GM23248 (cell line): ENCODE measurements at regions not wholly inside any gene's neighbourhood (a gene's known extent, or its start where the extent isn't known, plus 50 kb on each side); places are given as distances from the start of the nearest gene placed in this dataset.

ENCODE experiments used
- DNase-seq: peaks from one replicate; pipeline ENCODE4 v3.0.0-alpha.2; 2015
- H2AFZ ChIP-seq: fragments of 200-600 bp; sonication (generic); 2 replicates; pipeline ENCODE4 v1.6.1; 2016; ENCODE audit warnings: antibody characterized with exemption
- H3F3A ChIP-seq: fragments of 200-600 bp; sonication (generic); 2 replicates; pipeline ENCODE4 v1.6.1; 2016; ENCODE audit warnings: mild to moderate bottlenecking, antibody characterized with exemption, mixed run types; ENCODE audit not compliant: insufficient read depth
- H3K27ac ChIP-seq: fragments of 200-600 bp; sonication (generic); 2 replicates; pipeline ENCODE4 v1.5.1; 2016; ENCODE audit warnings: mild to moderate bottlenecking
- H3K27me3 ChIP-seq: fragments of 200-600 bp; sonication (generic); replicated peaks from 2 replicates; pipeline ENCODE4 v1.6.1; 2016; ENCODE audit warnings: mild to moderate bottlenecking; ENCODE audit not compliant: insufficient read depth
- H3K36me3 ChIP-seq: fragments of 200-600 bp; sonication (generic); 2 replicates; pipeline ENCODE4 v1.6.1; 2016; ENCODE audit warnings: low read depth, mild to moderate bottlenecking
- H3K4me1 ChIP-seq: fragments of 200-600 bp; sonication (generic); 2 replicates; pipeline ENCODE4 v1.6.1; 2016; ENCODE audit warnings: mild to moderate bottlenecking; ENCODE audit not compliant: insufficient read depth
- H3K4me2 ChIP-seq: fragments of 200-600 bp; sonication (generic); one replicate; pipeline ENCODE4 v1.6.1; 2016; ENCODE audit warnings: mild to moderate bottlenecking; ENCODE audit not compliant: unreplicated experiment
- H3K4me3 ChIP-seq: fragments of 200-600 bp; sonication (generic); 2 replicates; pipeline ENCODE4 v1.5.1; 2016; ENCODE audit warnings: mild to moderate bottlenecking
- H3K79me2 ChIP-seq: fragments of 200-600 bp; sonication (generic); 2 replicates; pipeline ENCODE4 v1.6.1; 2016; ENCODE audit warnings: mild to moderate bottlenecking; ENCODE audit not compliant: insufficient read depth
- H3K9ac ChIP-seq: fragments of 200-600 bp; sonication (generic); 2 replicates; pipeline ENCODE4 v1.6.1; 2016; ENCODE audit warnings: mild to moderate bottlenecking
- H3K9me2 ChIP-seq: fragments of 200-600 bp; sonication (generic); 2 replicates; pipeline ENCODE4 v1.6.1; 2016; ENCODE audit warnings: mixed run types, mild to moderate bottlenecking, moderate library complexity; ENCODE audit not compliant: insufficient read depth
- H3K9me3 ChIP-seq: fragments of 200-600 bp; sonication (generic); one replicate; pipeline ENCODE4 v1.6.1; 2017; ENCODE audit warnings: low read depth
- H4K20me1 ChIP-seq: fragments of 200-600 bp; sonication (generic); 2 replicates; pipeline ENCODE4 v1.6.0; 2016; ENCODE audit not compliant: insufficient read depth
- EZH2 ChIP-seq: fragments of 200-600 bp; sonication (generic); IDR thresholded peaks from 2 replicates; pipeline ENCODE4 v1.6.1; 2018; ENCODE audit warnings: antibody characterized with exemption, mild to moderate bottlenecking; ENCODE audit not compliant: insufficient read depth, poor library complexity, severe bottlenecking
- EZH2phosphoT487 ChIP-seq: fragments of 200-600 bp; sonication (generic); IDR thresholded peaks from 2 replicates; pipeline ENCODE4 v1.6.1; 2018; ENCODE audit warnings: antibody characterized with exemption, moderate library complexity, mild to moderate bottlenecking, low read depth; ENCODE audit not compliant: insufficient read depth
- WGBS, 2 experiments: methylation state at CpG; one replicate each; pipeline ENCODE4 v1.1.6; 2015 to 2017; ENCODE audit warnings: low lambda C conversion rate in 2 of 2, low coverage in 1 of 2; ENCODE audit errors: missing lambda C conversion rate in 2 of 2; 5-methylcytosine and 5-hydroxymethylcytosine counted together
- in situ Hi-C: fragments of 300-500 bp; cut with MboI; formaldehyde crosslinking; loops from 2 replicates; pipeline ENCODE4 v1.15.0; 2020

GRCh38 chr2:136213836-136214235, 95.9 kb upstream of the CXCR4 start:
- Histone ChIP-seq H3F3A (no peaks in the 10 kb centered on the region), H3K4me2 (no peak overlapping the region), H3K36me3 (no peaks in the 10 kb centered on the region), H2AFZ (no peak overlapping the region), H3K9ac (no peak overlapping the region), H3K4me3 (no peak overlapping the region), H3K9me2 (no peaks in the 10 kb centered on the region), H4K20me1 (no peaks in the 10 kb centered on the region), H3K27me3 (no peaks in the 10 kb centered on the region), H3K79me2 (no peaks in the 10 kb centered on the region), H3K9me3 (no peaks in the 10 kb centered on the region), H3K4me1 (no peaks in the 10 kb centered on the region), H3K27ac (no peak overlapping the region)
- in situ Hi-C loops, result no loop called here
- 23 to 32% methylated on average over 3 of the region's 3 CpGs for WGBS, 2 experiments
- no peak for DNase-seq
- TF ChIP-seq EZH2phosphoT487, result no peak
- no peak for TF ChIP-seq EZH2

GRCh38 chr2:136212426-136213378, 94.8 kb upstream of the CXCR4 start:
- 12 to 21% methylated on average over 5 of the region's 5 CpGs for WGBS, 2 experiments
- H3K4me1 ChIP-seq, result no peaks in the 10 kb centered on the region
- H3K4me3 ChIP-seq, result no peak overlapping the region
- H3K9me3 ChIP-seq, result no peaks in the 10 kb centered on the region
- H3K36me3 ChIP-seq, result no peaks in the 10 kb centered on the region
- no peaks in the 10 kb centered on the region for H3F3A ChIP-seq
- no peak overlapping the region for H2AFZ ChIP-seq
- no peaks in the 10 kb centered on the region for H3K9me2 ChIP-seq
- TF ChIP-seq EZH2phosphoT487, result no peak
- no peak for TF ChIP-seq EZH2
- H3K9ac ChIP-seq, result no peak overlapping the region
- H3K27me3 ChIP-seq, result no peaks in the 10 kb centered on the region; the same call in 1 of the 2 replicates
- in situ Hi-C loops, result no loop called here
- no peak overlapping the region for H3K4me2 ChIP-seq
- H4K20me1 ChIP-seq, result no peaks in the 10 kb centered on the region
- no peaks in the 10 kb centered on the region for H3K79me2 ChIP-seq
- no peak overlapping the region for H3K27ac ChIP-seq
- DNase-seq, result no peak

GRCh38 chr2:136211701-136212100, 93.8 kb upstream of the CXCR4 start:
- H3F3A ChIP-seq, result no peaks in the 10 kb centered on the region
- H3K9ac ChIP-seq, result no peak overlapping the region
- H3K4me2 ChIP-seq, result no peak overlapping the region
- no peaks in the 10 kb centered on the region for H3K9me3 ChIP-seq
- H2AFZ ChIP-seq, result no peak overlapping the region
- no peaks in the 10 kb centered on the region for H3K36me3 ChIP-seq
- H4K20me1 ChIP-seq, result no peaks in the 10 kb centered on the region
- no peak for TF ChIP-seq EZH2phosphoT487
- TF ChIP-seq EZH2, result no peak
- no peak for DNase-seq
- no peaks in the 10 kb centered on the region for H3K9me2 ChIP-seq
- no peaks in the 10 kb centered on the region for H3K4me1 ChIP-seq
- H3K4me3 ChIP-seq, result no peak overlapping the region
- in situ Hi-C loops, result no loop called here
- no peaks in the 10 kb centered on the region for H3K79me2 ChIP-seq
- H3K27ac ChIP-seq, result no peak overlapping the region
- H3K27me3 ChIP-seq, result no peaks in the 10 kb centered on the region; the same call in 1 of the 2 replicates

GRCh38 chr2:136210822-136211221, 92.9 kb upstream of the CXCR4 start:
- Histone ChIP-seq H3K27me3 (no peaks in the 10 kb centered on the region; the same call in 1 of the 2 replicates), H3K27ac (no peak overlapping the region), H3K4me2 (no peak overlapping the region), H3K9me2 (no peaks in the 10 kb centered on the region), H3K9ac (no peak overlapping the region), H2AFZ (no peak overlapping the region), H4K20me1 (no peaks in the 10 kb centered on the region), H3K4me3 (no peak overlapping the region), H3K79me2 (no peaks in the 10 kb centered on the region), H3K36me3 (no peaks in the 10 kb centered on the region), H3F3A (no peaks in the 10 kb centered on the region), H3K9me3 (no peaks in the 10 kb centered on the region), H3K4me1 (no peaks in the 10 kb centered on the region)
- no peak for DNase-seq
- in situ Hi-C loops, result no loop called here
- no peak for TF ChIP-seq EZH2phosphoT487
- no peak for TF ChIP-seq EZH2
